ENCODE measurements at regions not wholly inside any gene's neighbourhood (a gene's known extent, or its start where the extent isn't known, plus 50 kb on each side); places are given as distances from the start of the nearest gene placed in this dataset.

DNA sequence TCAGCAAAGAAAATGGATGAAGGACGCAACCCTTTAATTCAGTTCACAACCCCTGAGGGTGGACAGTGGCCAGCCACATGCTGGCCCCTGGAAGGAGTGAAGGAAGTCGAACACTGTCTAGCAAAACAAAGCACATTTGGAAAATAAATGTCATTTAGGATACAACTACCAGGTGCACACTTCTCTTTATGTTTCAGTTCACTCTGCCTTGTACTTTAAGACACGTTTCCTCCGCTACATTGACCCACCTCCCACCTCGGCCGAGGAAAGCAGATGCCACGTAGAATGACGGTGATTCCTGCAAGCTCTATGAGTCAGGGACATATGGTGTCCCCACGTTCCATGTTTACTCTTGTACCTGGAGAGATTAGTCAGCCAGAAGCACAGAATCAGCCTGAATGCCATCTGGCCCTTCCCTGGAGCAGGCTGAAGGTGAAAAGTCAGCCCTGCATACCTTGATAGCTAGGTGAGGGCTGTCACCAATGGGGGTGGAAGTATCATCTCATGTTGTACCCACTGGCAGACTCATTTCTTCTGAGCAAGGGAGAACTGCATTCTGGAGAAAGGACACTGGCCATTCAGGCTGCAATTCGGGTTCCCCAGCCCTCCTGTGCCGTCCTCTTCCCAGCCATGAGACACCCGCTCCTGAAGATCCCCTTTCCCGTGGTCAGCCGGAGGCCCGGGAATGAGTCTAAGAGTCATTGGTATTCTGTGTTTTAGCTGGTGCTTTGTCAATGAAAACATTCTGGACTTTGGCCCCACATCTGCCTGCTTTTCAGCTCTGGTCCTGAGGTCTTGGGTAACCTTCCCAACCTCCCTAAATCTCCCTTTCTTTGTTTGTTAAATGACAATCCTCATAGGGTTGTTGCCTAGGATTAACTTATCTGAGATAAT lies 60.6 kb downstream of the FOXA2 start (continued):
- TF ChIP-seq SNAI1 (CRISPR knock-in tag; IDR thresholded peaks at IDR 0.05; ENCODE audit: borderline replicate concordance) (peak; percentile 91), CHD4 (IDR thresholded peaks at IDR 0.05; ENCODE audit: borderline replicate concordance, low read length) (peak; percentile 75; the same call in 1 of the 2 replicates), ZNF275 (CRISPR knock-in tag; IDR thresholded peaks at IDR 0.05; ENCODE audit: borderline replicate concordance) (peak; percentile 80; the same call in 1 of the 2 replicates), ELK4 (CRISPR knock-in tag; IDR thresholded peaks at IDR 0.05; ENCODE audit: borderline replicate concordance) (no peak), SMYD3 (CRISPR knock-in tag; IDR thresholded peaks at IDR 0.05) (no peak; the same call in 1 of the 2 replicates), LCORL (IDR thresholded peaks at IDR 0.05) (peak; percentile 87; the same call in 1 of the 2 replicates), LCORL (CRISPR knock-in tag; IDR thresholded peaks at IDR 0.05) (peak; percentile 99), GATA4 (IDR thresholded peaks at IDR 0.05; ENCODE audit: borderline replicate concordance, low read depth) (peak; percentile 77; the same call in 1 of the 2 replicates), ZSCAN20 (CRISPR knock-in tag; IDR thresholded peaks at IDR 0.05; ENCODE audit: borderline replicate concordance) (no peak), SP140L (CRISPR knock-in tag; IDR thresholded peaks at IDR 0.05; ENCODE audit: borderline replicate concordance) (peak; percentile 89; the same call in 1 of the 2 replicates), NPAS2 (CRISPR knock-in tag; IDR thresholded peaks at IDR 0.05; ENCODE audit: borderline replicate concordance) (no peak), CBX1 (IDR thresholded peaks at IDR 0.05; ENCODE audit: low read depth) (peak; percentile 58)
- TF ChIP-seq, protein P1, sequence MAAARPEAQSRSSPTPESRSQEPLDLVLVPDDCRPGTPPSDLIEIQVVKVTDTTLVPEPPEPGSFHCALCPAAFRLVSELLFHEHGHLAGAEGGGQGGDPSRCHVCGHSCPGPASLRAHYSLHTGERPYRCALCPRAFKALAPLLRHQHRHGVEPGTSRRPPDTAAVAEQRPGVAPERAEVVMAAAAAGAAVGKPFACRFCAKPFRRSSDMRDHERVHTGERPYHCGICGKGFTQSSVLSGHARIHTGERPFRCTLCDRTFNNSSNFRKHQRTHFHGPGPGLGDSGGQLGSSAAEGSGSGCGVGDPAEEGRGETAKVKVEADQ (CRISPR knock-in tag; IDR thresholded peaks at IDR 0.05; ENCODE audit: borderline replicate concordance): no peak; the same call in none of the 2 replicates
- TF ChIP-seq, protein P2, sequence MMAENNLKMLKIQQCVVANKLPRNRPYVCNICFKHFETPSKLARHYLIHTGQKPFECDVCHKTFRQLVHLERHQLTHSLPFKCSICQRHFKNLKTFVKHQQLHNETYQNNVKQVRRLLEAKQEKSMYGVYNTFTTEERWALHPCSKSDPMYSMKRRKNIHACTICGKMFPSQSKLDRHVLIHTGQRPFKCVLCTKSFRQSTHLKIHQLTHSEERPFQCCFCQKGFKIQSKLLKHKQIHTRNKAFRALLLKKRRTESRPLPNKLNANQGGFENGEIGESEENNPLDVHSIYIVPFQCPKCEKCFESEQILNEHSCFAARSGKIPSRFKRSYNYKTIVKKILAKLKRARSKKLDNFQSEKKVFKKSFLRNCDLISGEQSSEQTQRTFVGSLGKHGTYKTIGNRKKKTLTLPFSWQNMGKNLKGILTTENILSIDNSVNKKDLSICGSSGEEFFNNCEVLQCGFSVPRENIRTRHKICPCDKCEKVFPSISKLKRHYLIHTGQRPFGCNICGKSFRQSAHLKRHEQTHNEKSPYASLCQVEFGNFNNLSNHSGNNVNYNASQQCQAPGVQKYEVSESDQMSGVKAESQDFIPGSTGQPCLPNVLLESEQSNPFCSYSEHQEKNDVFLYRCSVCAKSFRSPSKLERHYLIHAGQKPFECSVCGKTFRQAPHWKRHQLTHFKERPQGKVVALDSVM (CRISPR knock-in tag; IDR thresholded peaks at IDR 0.05): peak; percentile 87; the same call in 1 of the 2 replicates
- TF ChIP-seq, protein P3, sequence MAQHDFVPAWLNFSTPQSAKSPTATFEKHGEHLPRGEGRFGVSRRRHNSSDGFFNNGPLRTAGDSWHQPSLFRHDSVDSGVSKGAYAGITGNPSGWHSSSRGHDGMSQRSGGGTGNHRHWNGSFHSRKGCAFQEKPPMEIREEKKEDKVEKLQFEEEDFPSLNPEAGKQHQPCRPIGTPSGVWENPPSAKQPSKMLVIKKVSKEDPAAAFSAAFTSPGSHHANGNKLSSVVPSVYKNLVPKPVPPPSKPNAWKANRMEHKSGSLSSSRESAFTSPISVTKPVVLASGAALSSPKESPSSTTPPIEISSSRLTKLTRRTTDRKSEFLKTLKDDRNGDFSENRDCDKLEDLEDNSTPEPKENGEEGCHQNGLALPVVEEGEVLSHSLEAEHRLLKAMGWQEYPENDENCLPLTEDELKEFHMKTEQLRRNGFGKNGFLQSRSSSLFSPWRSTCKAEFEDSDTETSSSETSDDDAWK (CRISPR knock-in tag; IDR thresholded peaks at IDR 0.05): no peak
- TF ChIP-seq, protein P4, sequence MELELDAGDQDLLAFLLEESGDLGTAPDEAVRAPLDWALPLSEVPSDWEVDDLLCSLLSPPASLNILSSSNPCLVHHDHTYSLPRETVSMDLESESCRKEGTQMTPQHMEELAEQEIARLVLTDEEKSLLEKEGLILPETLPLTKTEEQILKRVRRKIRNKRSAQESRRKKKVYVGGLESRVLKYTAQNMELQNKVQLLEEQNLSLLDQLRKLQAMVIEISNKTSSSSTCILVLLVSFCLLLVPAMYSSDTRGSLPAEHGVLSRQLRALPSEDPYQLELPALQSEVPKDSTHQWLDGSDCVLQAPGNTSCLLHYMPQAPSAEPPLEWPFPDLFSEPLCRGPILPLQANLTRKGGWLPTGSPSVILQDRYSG (CRISPR knock-in tag; IDR thresholded peaks at IDR 0.05): no peak
- TF ChIP-seq, protein P5, sequence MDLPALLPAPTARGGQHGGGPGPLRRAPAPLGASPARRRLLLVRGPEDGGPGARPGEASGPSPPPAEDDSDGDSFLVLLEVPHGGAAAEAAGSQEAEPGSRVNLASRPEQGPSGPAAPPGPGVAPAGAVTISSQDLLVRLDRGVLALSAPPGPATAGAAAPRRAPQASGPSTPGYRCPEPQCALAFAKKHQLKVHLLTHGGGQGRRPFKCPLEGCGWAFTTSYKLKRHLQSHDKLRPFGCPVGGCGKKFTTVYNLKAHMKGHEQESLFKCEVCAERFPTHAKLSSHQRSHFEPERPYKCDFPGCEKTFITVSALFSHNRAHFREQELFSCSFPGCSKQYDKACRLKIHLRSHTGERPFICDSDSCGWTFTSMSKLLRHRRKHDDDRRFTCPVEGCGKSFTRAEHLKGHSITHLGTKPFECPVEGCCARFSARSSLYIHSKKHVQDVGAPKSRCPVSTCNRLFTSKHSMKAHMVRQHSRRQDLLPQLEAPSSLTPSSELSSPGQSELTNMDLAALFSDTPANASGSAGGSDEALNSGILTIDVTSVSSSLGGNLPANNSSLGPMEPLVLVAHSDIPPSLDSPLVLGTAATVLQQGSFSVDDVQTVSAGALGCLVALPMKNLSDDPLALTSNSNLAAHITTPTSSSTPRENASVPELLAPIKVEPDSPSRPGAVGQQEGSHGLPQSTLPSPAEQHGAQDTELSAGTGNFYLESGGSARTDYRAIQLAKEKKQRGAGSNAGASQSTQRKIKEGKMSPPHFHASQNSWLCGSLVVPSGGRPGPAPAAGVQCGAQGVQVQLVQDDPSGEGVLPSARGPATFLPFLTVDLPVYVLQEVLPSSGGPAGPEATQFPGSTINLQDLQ (CRISPR knock-in tag; IDR thresholded peaks at IDR 0.05): no peak

Measured in HepG2 (cell line).